ENCODE measurements at regions not wholly inside any gene's neighbourhood (a gene's known extent, or its start where the extent isn't known, plus 50 kb on each side); places are given as distances from the start of the nearest gene placed in this dataset.

DNA sequence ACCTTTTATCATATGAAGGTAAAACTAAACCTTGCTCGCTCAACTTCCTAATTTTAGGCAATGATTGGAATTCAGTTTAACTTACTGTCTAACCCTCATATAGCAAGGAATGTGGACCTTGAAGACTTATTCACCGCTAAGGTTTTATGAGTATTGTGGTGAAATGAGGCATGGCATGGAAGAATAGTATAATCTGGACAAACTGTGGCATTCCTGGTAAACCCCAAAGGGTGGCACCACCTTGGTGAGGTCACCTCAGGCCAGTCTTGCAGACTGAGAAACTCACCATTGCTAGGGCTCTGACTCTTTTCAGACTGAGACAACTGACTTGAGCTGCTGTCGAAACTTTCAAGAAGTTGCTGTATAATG lies 51.1 kb upstream of the EHBP1 start:
- TF ChIP-seq MAX (IDR thresholded peaks at IDR 0.05) (no peak), CEBPB (IDR thresholded peaks at IDR 0.05) (no peak), EP300 (IDR thresholded peaks at IDR 0.05; ENCODE audit: borderline replicate concordance) (no peak), NFIC (IDR thresholded peaks at IDR 0.05) (no peak)

All from Ishikawa (cell line).